HG02571 (cell line): ENCODE measurements at regions not wholly inside any gene's neighbourhood (a gene's known extent, or its start where the extent isn't known, plus 50 kb on each side); places are given as distances from the start of the nearest gene placed in this dataset.

ENCODE experiments used
- ATAC-seq: cut with Tn5 transposase; IDR thresholded peaks from one replicate; pipeline ENCODE4 v1.9.1; 2021; ENCODE audit warnings: mild to moderate bottlenecking, moderate library complexity; ENCODE audit not compliant: unreplicated experiment

GRCh38 chr6:28766426-28766825 is 157.4 kb downstream of the TRIM27 start:
- ATAC-seq, result no peak

DNA sequence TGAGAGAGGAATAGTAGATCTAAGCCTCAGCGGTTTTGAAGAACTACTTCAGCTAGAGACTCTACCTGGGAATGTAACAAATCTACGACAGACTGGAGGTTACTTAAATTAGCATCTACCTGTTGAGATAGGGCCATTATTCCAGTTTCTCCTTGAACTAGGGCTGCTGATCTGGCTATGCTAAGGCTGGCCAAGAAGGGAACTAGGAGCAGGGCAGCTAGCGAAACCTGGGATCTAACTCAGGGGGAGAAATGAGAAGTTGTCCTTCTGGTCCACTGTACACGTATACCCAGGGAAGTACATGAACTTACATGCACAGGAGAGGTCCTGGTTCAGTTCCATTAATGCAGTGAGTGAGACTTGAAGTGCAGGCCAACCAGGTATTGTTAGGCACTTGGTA is 156.7 kb downstream of the TRIM27 start:
- no peak for ATAC-seq

DNA sequence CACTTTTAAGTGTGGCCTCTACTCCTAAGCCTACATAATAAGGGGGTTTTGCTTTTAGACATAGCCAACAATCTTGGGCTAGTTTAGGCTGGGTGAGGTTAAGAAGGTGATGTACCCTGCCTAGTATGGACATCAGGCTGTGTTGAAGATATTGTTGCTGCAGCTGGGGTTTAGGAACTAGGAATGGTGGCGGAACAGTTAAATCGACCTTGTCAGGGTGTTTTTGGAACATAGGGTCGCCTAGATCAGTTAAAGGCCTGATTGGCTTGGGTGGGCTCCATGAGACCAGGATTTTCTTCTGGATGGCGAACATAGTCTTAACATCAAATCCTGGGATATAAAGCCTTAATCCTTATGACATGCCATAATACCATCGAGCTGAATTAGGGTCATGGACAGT is 156.1 kb downstream of the TRIM27 start:
- no peak for ATAC-seq

- ATAC-seq, result no peak
These were observed 155.4 kb downstream of the TRIM27 start for GRCh38 chr6:28768187-28768913.

DNA sequence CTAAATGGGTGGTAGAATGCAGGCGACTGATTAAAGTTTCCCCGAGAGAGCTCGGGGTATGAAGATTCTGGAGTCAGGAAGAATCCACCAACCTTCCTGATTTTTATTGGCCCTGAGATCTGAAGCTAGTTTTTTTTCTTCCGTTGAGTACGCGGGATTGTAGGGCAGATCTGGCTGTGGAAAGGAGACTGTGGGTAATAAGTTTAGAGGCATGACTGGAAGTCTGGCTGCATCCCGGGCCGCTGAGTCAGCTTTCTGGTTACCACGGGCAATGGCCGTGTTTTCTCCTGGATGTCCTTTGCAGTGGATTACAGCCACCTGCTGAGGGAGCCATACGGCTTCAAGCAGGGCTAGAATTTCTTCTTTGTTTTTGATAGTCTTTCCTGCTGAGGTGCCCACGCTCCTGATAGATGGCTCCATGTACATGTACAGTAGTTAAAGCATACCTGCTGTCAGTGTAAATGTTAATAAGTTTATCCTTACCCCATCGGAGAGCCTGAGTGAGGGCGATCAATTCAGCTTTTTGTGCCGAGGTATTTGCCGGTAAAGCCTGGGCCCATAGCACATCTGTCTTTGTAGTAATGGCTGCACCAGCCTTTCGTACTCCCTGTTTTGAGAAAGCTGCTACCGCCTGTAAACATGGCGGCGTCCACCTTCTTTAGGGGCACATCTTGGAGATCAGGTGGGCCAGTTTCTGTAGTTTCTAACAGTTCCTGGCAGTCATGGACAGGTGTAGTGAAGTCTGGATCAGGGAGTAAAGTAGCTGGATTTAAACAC is 154.0 kb downstream of the TRIM27 start:
- no peak for ATAC-seq

GRCh38 chr6:28770732-28771131 is 153.1 kb downstream of the TRIM27 start:
- ATAC-seq, result no peak

DNA sequence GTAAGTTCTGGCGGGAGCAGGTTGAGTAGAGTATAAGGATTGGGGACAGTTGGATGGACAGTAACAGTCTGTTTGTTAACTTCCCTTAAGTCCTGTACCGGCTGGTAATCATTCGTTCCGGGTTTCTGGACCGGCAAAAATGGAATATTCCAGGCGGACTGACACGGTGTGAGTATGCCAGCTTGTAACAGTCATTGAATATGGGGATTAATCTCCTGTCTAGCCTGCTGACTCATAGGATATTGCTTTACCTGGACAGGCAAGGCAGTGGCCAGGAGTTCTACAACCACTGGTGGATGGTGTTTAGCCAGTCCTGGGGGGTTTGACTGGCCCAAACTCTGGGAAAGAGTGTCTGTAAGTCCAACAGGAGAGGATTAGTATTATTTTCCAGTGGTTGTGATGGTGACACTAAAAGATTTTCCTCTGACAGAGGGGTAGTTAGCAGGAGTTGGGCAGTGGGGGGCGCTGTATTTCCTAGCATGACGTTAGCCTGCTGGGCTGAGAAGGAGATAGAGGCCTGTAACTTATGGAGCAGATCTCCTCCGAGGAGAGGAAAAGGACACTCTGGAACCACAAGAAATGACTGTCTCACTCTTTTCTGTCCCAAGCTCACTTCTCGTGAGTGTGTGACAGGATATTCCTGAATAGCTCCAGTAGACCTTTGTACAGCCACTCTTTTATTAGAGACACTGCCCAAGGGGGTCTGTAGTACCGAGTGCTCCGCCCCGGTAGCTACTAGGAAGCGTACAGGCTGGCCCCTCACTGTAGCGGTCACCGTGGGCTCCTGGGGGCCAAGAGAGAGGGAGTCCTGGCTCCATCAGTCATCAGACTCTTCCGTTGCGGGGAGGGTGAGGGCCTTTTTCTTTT is 152.2 kb downstream of the TRIM27 start:
- ATAC-seq, result no peak

GRCh38 chr6:28772480-28773381 is 151.1 kb downstream of the TRIM27 start:
- ATAC-seq, result no peak

GRCh38 chr6:28774292-28775051 is 149.3 kb downstream of the TRIM27 start:
- no peak for ATAC-seq

- ATAC-seq, result no peak
These were observed 148.8 kb downstream of the TRIM27 start for GRCh38 chr6:28775052-28775376.

DNA sequence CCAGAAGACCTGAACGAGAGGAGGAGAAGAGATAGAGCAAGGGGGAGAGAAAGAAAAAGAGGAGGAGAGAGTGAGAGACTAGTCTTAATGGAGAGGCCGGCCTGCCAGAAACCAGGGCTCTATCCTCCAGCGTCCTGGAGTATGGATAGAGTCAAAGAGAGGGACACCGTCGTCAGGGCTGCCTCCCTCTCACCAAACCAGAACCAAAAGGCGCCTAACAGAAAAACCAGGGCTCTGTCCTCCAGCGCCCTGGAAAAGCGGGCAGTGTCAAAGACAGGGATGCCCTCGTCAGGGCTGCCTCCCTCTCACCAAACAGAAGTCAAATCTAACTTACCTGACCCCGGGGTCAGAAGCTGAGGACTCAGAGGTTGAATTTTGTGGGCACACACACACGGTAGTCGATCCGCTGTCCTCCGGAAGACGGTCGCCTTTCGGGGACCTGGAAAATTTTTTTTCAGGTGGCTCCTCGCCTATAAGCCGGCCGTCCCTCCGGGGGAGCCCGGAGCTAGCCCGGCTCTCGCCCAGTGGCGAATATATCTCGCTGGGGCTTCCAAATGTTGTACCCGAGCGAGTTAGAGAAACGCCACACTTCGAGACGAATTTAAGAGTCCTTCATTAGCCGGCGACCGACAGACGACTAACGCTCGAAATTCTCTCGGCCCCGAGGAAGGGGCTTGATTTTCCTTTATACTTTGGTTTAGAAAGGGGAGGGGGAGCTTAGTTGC is 148.2 kb downstream of the TRIM27 start:
- ATAC-seq, result no peak

- no peak for ATAC-seq
These were observed 147.3 kb downstream of the TRIM27 start for GRCh38 chr6:28776269-28777146.

GRCh38 chr6:28777147-28777461 is 146.7 kb downstream of the TRIM27 start:
- no peak for ATAC-seq

DNA sequence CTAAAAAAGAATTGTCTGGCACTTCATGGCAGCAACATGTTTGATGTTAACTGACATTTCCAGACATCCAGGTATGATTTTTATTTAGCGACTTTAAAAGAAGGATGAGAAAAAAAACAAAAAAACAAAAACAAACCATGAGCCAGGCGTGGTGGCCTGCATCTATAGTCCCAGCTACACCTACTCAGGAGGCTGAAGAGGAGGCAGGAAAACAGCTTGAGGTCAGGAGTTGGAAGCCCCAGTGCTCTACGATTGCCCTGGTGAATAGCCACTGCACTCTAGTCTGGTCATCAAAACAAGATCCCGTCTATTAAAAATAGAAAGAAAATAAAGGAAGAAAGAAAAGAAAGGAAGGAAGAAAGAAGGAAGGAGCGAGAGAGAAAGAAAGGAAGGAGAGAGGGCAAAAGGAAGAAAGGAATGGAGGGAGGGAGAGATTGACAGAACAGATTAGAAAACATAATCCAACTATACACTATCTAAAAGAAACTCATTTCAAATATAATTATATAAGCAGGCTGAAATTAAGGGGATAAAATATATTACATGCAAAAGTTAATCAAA is 141.6 kb downstream of the TRIM27 start:
- ATAC-seq, result no peak

DNA sequence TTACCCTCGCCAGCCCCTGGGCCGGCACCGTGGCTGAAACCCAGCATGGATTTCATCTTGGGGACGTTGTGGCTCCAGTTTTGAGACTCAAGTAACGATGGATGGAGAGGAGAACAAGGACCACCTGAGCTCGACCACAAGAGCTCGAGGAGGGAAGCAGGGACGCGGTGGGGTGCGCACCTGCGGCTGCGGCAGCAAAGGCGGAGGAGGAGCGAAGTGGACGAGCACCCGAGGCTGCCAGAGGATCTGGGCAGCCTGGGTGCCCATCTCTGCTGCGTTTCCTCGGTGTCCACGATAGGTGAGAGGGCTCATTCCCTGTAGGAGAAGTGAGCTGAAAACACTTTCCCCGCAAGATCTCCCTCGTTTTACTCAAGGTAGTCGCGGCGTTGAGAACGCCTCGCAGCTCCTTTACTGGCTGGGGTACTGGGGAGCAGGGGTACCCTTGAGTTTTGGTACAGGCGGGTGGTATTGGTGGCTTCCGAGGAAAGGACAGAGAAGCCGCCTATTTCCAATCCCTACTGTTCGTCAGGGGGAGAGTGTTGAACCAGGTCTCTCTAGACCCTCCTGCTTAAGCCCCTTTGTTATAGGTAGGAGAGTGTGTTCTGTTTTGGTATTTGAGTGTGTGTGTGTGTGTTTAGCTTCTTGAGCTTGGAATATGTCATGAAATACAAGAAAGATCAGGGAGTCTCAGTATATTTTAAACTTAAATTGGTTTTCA is 137.7 kb downstream of the TRIM27 start:
- no peak for ATAC-seq

DNA sequence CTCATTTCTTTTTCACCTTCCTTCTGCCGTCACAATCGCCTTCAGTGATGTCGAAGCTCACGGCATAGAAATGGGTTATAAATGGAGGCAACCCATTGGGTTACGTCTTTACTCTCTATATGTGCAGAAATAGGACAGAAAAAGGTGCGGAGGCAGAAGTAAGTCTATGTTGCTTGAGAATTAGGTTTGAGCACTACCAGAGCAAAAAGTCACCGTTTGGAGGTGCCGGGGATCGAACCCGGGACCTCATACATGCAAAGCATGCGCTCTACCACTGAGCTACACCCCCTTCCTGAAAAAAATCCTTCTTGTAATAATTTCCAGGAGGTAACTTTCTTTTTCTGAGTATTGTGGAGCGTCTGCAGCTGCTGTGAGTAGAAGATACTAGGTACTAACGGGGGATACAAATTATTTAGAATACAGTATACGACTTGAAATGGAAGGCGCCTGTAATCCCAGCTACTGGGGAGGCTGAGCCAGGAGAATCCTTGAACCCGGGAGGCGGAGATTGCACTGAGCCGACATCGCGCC is 134.2 kb downstream of the TRIM27 start:
- ATAC-seq, result no peak

DNA sequence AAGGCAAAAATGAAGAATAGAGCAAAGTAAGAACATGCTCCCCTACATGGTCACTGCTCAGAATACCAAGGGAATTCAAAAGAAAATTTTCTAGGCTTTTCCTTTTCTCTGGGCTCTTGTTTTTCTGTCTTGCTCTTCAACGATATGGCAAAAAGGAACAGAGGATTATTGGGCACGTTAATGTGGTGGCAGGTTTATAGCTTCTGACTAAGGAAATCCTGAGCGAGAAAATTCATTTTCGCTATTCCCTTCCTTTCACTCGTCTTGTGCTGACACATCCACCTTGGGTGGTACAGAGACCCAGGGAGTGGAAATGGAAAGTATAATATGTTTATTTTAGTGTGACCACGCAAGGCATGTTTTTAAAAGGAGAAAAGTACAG is 132.8 kb downstream of the TRIM27 start:
- no peak for ATAC-seq
